Common myeloid progenitor, CD34-positive (primary cell): ENCODE measurements at regions not wholly inside any gene's neighbourhood (a gene's known extent, or its start where the extent isn't known, plus 50 kb on each side); places are given as distances from the start of the nearest gene placed in this dataset.

Experiments used
- CTCF ChIA-PET: fragments of 350-600 bp; sonication (Branson Sonifier 250); formaldehyde crosslinking; loops from one replicate; lab custom pipeline; 2021; ENCODE audit warnings: antibody characterized with exemption; lab: Charles Lee
- POLR2A ChIA-PET: fragments of 350-600 bp; sonication (Branson Sonifier 250); formaldehyde crosslinking; loops from one replicate; lab custom pipeline; 2021; ENCODE audit warnings: antibody characterized with exemption; lab: Charles Lee
- DNase-seq, 3 donors: peaks; one replicate each; pipeline versions ENCODE4 v3.0.0 to v3.0.0-alpha.2; 2013
- H3K27ac ChIP-seq, 2 experiments: 1 replicate in 1 of 2; 2 replicates in 1 of 2; pipeline ENCODE4 v1.7.0; 2013; ENCODE audit warnings: inconsistent platforms in 2 of 2, low read length in 2 of 2, mild to moderate bottlenecking in 2 of 2, low read depth in 1 of 2, moderate library complexity in 1 of 2; ENCODE audit not compliant: severe bottlenecking in 2 of 2, insufficient read depth in 1 of 2, poor library complexity in 1 of 2
- H3K27me3 ChIP-seq, 5 experiments: replicated peaks in 2 of 5; 1 replicate in 3 of 5; 2 replicates in 2 of 5; pipeline versions ENCODE4 v1.6.1 to v1.7.0; 2013; ENCODE audit warnings: low read length in 4 of 5, mild to moderate bottlenecking in 2 of 5, moderate library complexity in 2 of 5, inconsistent platforms in 1 of 5; ENCODE audit not compliant: insufficient read depth in 5 of 5, control insufficient read depth in 4 of 5
- H3K36me3 ChIP-seq, 4 experiments: 1 replicate in 2 of 4; 2 replicates in 2 of 4; pipeline versions ENCODE4 v1.6.1 to v1.7.0; 2013; ENCODE audit warnings: low read length in 3 of 4, control low read depth in 1 of 4, mild to moderate bottlenecking in 1 of 4; ENCODE audit not compliant: control insufficient read depth in 4 of 4, insufficient read depth in 4 of 4
- H3K4me1 ChIP-seq, 4 experiments: 1 replicate in 3 of 4; 2 replicates in 1 of 4; pipeline versions ENCODE4 v1.6.1 to v1.7.1; 2013; ENCODE audit warnings: low read length in 3 of 4, mild to moderate bottlenecking in 3 of 4, control low read depth in 1 of 4, inconsistent platforms in 1 of 4, moderate library complexity in 1 of 4; ENCODE audit not compliant: control insufficient read depth in 4 of 4, insufficient read depth in 4 of 4; ENCODE audit errors: control extremely low read depth in 1 of 4
- H3K4me3 ChIP-seq, 7 experiments: 1 replicate in 4 of 7; 2 replicates in 3 of 7; pipeline versions ENCODE4 v1.5.1 to v1.7.0; 2013; ENCODE audit warnings: mild to moderate bottlenecking in 7 of 7, low read length in 6 of 7, moderate library complexity in 6 of 7, inconsistent platforms in 2 of 7, low read depth in 2 of 7, control low read depth in 1 of 7; ENCODE audit not compliant: insufficient read depth in 4 of 7, control insufficient read depth in 1 of 7; ENCODE audit errors: extremely low read depth in 1 of 7
- H3K9me3 ChIP-seq, 5 experiments: 1 replicate in 4 of 5; 2 replicates in 1 of 5; pipeline versions ENCODE4 v1.6.1 to v1.7.1; 2013; ENCODE audit warnings: low read length in 4 of 5, mild to moderate bottlenecking in 2 of 5, inconsistent platforms in 1 of 5, low read depth in 1 of 5, moderate library complexity in 1 of 5; ENCODE audit not compliant: control insufficient read depth in 4 of 5, insufficient read depth in 2 of 5; ENCODE audit errors: control extremely low read depth in 1 of 5
- WGBS: methylation state at CpG from one replicate; pipeline ENCODE4 v1.1.5; 2013; ENCODE audit not compliant: insufficient coverage; 5-methylcytosine and 5-hydroxymethylcytosine counted together

GRCh38 chr2:189298481-189298880 is 118.9 kb upstream of the COL5A2 start:
- 100% methylated on average over 1 of the region's 1 CpG for WGBS
- Histone ChIP-seq H3K4me3 (no peak overlapping the region), H3K36me3 (no peaks in the 10 kb centered on the region), H3K4me1 (peaks cover 0 to 3% (median 0%) of the 10 kb centered on the region in 4 experiments), H3K27me3 (no peaks in the 10 kb centered on the region), H3K9me3 (no peaks in the 10 kb centered on the region), H3K27ac (no peak overlapping the region)
- POLR2A ChIA-PET = no interaction called here
- DNase-seq = no peak
- CTCF ChIA-PET = no interaction called here

GRCh38 chr2:189299974-189300373 is 120.4 kb upstream of the COL5A2 start:
- Histone ChIP-seq H3K27ac (no peak overlapping the region), H3K4me1 (peaks cover 0 to 3% (median 0%) of the 10 kb centered on the region in 4 experiments), H3K9me3 (no peaks in the 10 kb centered on the region), H3K4me3 (no peak overlapping the region), H3K27me3 (no peaks in the 10 kb centered on the region), H3K36me3 (no peaks in the 10 kb centered on the region)
- 100% methylated on average over 1 of the region's 1 CpG for WGBS
- CTCF ChIA-PET = no interaction called here
- POLR2A ChIA-PET = no interaction called here
- DNase-seq = no peak

GRCh38 chr2:189300916-189301315 is 121.4 kb upstream of the COL5A2 start:
- CTCF ChIA-PET = no interaction called here

GRCh38 chr2:189302274-189302948 is 122.8 kb upstream of the COL5A2 start:
- no peaks in the 10 kb centered on the region for H3K27me3 ChIP-seq
- no peaks in the 10 kb centered on the region for H3K36me3 ChIP-seq
- peaks cover 0 to 3% (median 0%) of the 10 kb centered on the region in 4 experiments for H3K4me1 ChIP-seq
- 95% methylated on average over 2 of the region's 5 CpGs for WGBS
- no peak overlapping the region for H3K27ac ChIP-seq
- CTCF ChIA-PET = no interaction called here
- DNase-seq = no peak
- H3K9me3 ChIP-seq = no peaks in the 10 kb centered on the region
- H3K4me3 ChIP-seq = no peak overlapping the region
- POLR2A ChIA-PET = no interaction called here

More at GRCh38 chr2:189300916-189301315, 121.4 kb upstream of the COL5A2 start:
- H3K9me3 ChIP-seq = no peaks in the 10 kb centered on the region
- H3K27me3 ChIP-seq = no peaks in the 10 kb centered on the region
- no peak for DNase-seq
- no peak overlapping the region for H3K4me3 ChIP-seq
- POLR2A ChIA-PET = no interaction called here
- H3K27ac ChIP-seq = no peak overlapping the region
- no peaks in the 10 kb centered on the region for H3K36me3 ChIP-seq
- peaks cover 0 to 3% (median 0%) of the 10 kb centered on the region in 4 experiments for H3K4me1 ChIP-seq

GRCh38 chr2:189304360-189304759 is 124.8 kb upstream of the COL5A2 start:
- CTCF ChIA-PET = no interaction called here
- Histone ChIP-seq H3K4me1 (peaks cover 0 to 3% (median 0%) of the 10 kb centered on the region in 4 experiments), H3K27ac (no peak overlapping the region), H3K36me3 (no peaks in the 10 kb centered on the region), H3K4me3 (no peak overlapping the region), H3K27me3 (no peaks in the 10 kb centered on the region), H3K9me3 (no peaks in the 10 kb centered on the region)
- 80% methylated on average over 1 of the region's 2 CpGs for WGBS
- peak in 1 of 3 donors; percentile 3 for DNase-seq
- POLR2A ChIA-PET = no interaction called here

GRCh38 chr2:189305291-189305943 is 125.9 kb upstream of the COL5A2 start:
- DNase-seq = no peak
- Histone ChIP-seq H3K4me1 (peaks cover 0 to 3% (median 0%) of the 10 kb centered on the region in 4 experiments), H3K9me3 (no peaks in the 10 kb centered on the region), H3K4me3 (no peak overlapping the region), H3K27me3 (no peaks in the 10 kb centered on the region), H3K36me3 (no peaks in the 10 kb centered on the region), H3K27ac (no peak overlapping the region)
- WGBS = 100% methylated on average over 1 of the region's 3 CpGs
- ChIA-PET POLR2A (no interaction called here), CTCF (no interaction called here)

- ChIA-PET POLR2A (no interaction called here), CTCF (no interaction called here)
- H3K9me3 ChIP-seq = no peaks in the 10 kb centered on the region
- H3K4me3 ChIP-seq = no peak overlapping the region
- H3K27ac ChIP-seq = no peak overlapping the region
- H3K27me3 ChIP-seq = no peaks in the 10 kb centered on the region
- DNase-seq = no peak
- no peaks in the 10 kb centered on the region for H3K4me1 ChIP-seq
- WGBS = 100% methylated on average over 1 of the region's 2 CpGs
- H3K36me3 ChIP-seq = no peaks in the 10 kb centered on the region
These were observed 127.0 kb upstream of the COL5A2 start for GRCh38 chr2:189306525-189306924.
